ENCODE measurements at regions not wholly inside any gene's neighbourhood (a gene's known extent, or its start where the extent isn't known, plus 50 kb on each side); places are given as distances from the start of the nearest gene placed in this dataset.

GRCh38 chrX:80206647-80207046, 192.1 kb downstream of the TBX22 start:
- no peak for TF ChIP-seq CTCF (IDR thresholded peaks at IDR 0.05)
- no peak for TF ChIP-seq POLR2A (IDR thresholded peaks at IDR 0.05)
- TF ChIP-seq POLR2AphosphoS5 (IDR thresholded peaks at IDR 0.05) = no peak
